GM23338 (cell line): ENCODE measurements at regions not wholly inside any gene's neighbourhood (a gene's known extent, or its start where the extent isn't known, plus 50 kb on each side); places are given as distances from the start of the nearest gene placed in this dataset.
A peak's percentile ranks its signal among the peaks of the same experiment; 100 is the strongest.

ENCODE experiments used
- ATAC-seq: fragments of 200-7000 bp; cut with Tn5 transposase; 3 replicates; pipeline ENCODE4 v1.9.1; 2020
- DNase-seq: peaks from one replicate; pipeline ENCODE4 v3.0.0-alpha.2; 2015; ENCODE audit warnings: low spot score
- H2AFZ ChIP-seq: fragments of 200-600 bp; sonication (generic); 2 replicates; pipeline ENCODE4 v1.8.0; 2016; ENCODE audit warnings: antibody characterized with exemption, mild to moderate bottlenecking, moderate library complexity
- H3F3A ChIP-seq: fragments of 200-600 bp; sonication (generic); replicated peaks from 2 replicates; pipeline ENCODE4 v1.8.0; 2017; ENCODE audit warnings: antibody characterized with exemption, mixed run types, low read depth
- H3K27ac ChIP-seq: fragments of 200-600 bp; sonication (generic); 2 replicates; pipeline ENCODE4 v1.6.1; 2016; ENCODE audit warnings: low read depth
- H3K27me3 ChIP-seq: fragments of 200-600 bp; sonication (generic); 2 replicates; pipeline ENCODE4 v1.8.0; 2016; ENCODE audit warnings: mild to moderate bottlenecking, mixed run types, moderate library complexity; ENCODE audit not compliant: insufficient read depth
- H3K36me3 ChIP-seq: fragments of 200-600 bp; sonication (generic); 2 replicates; pipeline ENCODE4 v1.8.0; 2016; ENCODE audit warnings: mild to moderate bottlenecking; ENCODE audit not compliant: insufficient read depth
- H3K4me1 ChIP-seq: fragments of 200-600 bp; sonication (generic); 2 replicates; pipeline ENCODE4 v1.8.0; 2016; ENCODE audit warnings: mild to moderate bottlenecking, moderate library complexity; ENCODE audit not compliant: insufficient read depth
- H3K4me2 ChIP-seq: fragments of 200-600 bp; sonication (generic); 2 replicates; pipeline ENCODE4 v1.7.1; 2017; ENCODE audit warnings: mixed run types
- H3K4me3 ChIP-seq: fragments of 200-600 bp; sonication (generic); 2 replicates; pipeline ENCODE4 v1.6.1; 2016; ENCODE audit warnings: mixed run types
- H3K79me2 ChIP-seq: fragments of 200-600 bp; sonication (generic); replicated peaks from 2 replicates; pipeline ENCODE4 v1.8.0; 2017; ENCODE audit warnings: mild to moderate bottlenecking; ENCODE audit not compliant: insufficient read depth
- H3K9me2 ChIP-seq: fragments of 200-600 bp; sonication (generic); 2 replicates; pipeline ENCODE4 v1.8.0; 2017; ENCODE audit not compliant: insufficient read depth
- H4K20me1 ChIP-seq: fragments of 200-600 bp; sonication (generic); replicated peaks from 2 replicates; pipeline ENCODE4 v1.8.0; 2017; ENCODE audit warnings: mild to moderate bottlenecking; ENCODE audit not compliant: insufficient read depth
- H3K27ac Mint-ChIP-seq: 2 replicates; pipeline ENCODE4 v1.8.0; 2020; ENCODE audit warnings: inconsistent platforms, mild to moderate bottlenecking, moderate library complexity, mixed read lengths
- H3K27me3 Mint-ChIP-seq: 3 replicates; pipeline ENCODE4 v1.8.0; 2022; ENCODE audit warnings: low read depth, mild to moderate bottlenecking, moderate library complexity, mixed read lengths, inconsistent platforms; ENCODE audit not compliant: insufficient read depth, poor library complexity
- H3K36me3 Mint-ChIP-seq: 3 replicates; pipeline ENCODE4 v1.8.0; 2021; ENCODE audit warnings: low read depth, mild to moderate bottlenecking, inconsistent platforms, moderate library complexity, mixed read lengths
- H3K4me1 Mint-ChIP-seq: 3 replicates; pipeline ENCODE4 v1.8.0; 2020; ENCODE audit warnings: mild to moderate bottlenecking, inconsistent platforms, mixed read lengths
- H3K4me3 Mint-ChIP-seq: 3 replicates; pipeline ENCODE4 v1.8.0; 2021; ENCODE audit warnings: moderate library complexity, mild to moderate bottlenecking, inconsistent platforms, mixed read lengths
- H3K9me3 Mint-ChIP-seq: 3 replicates; pipeline ENCODE4 v1.8.0; 2020; ENCODE audit warnings: moderate library complexity, mild to moderate bottlenecking, inconsistent platforms, mixed read lengths
- CREB1 ChIP-seq: fragments of 250-450 bp; sonication (Bioruptor Pico); IDR thresholded peaks from 2 replicates; pipeline ENCODE4 v1.5.0; 2020; ENCODE audit warnings: low read depth, mild to moderate bottlenecking, moderate library complexity
- ETS1 ChIP-seq: IDR thresholded peaks from 2 replicates; pipeline ENCODE4 v1.6.1; 2016; ENCODE audit warnings: antibody characterized with exemption
- EZH2 ChIP-seq: fragments of 200-600 bp; sonication (generic); IDR thresholded peaks from one replicate; pipeline ENCODE4 v1.8.0; 2017; ENCODE audit warnings: antibody characterized with exemption, mild to moderate bottlenecking, low read depth; ENCODE audit not compliant: unreplicated experiment
- EZH2phosphoT487 ChIP-seq: fragments of 200-600 bp; sonication (generic); IDR thresholded peaks from one replicate; pipeline ENCODE4 v1.8.1; 2018; ENCODE audit warnings: antibody characterized with exemption; ENCODE audit not compliant: unreplicated experiment
- NANOG ChIP-seq: IDR thresholded peaks from 2 replicates; pipeline ENCODE4 v1.6.1; 2016; ENCODE audit warnings: antibody characterized with exemption, borderline replicate concordance
- POLR2AphosphoS5 ChIP-seq: IDR thresholded peaks from 2 replicates; pipeline ENCODE4 v1.6.1; 2016; ENCODE audit warnings: antibody characterized with exemption, low read depth
- REST ChIP-seq: IDR thresholded peaks from one replicate; pipeline ENCODE4 v1.6.1; 2018; ENCODE audit warnings: antibody characterized with exemption; ENCODE audit not compliant: unreplicated experiment
- ZNF114 ChIP-seq: fragments of 250-450 bp; sonication (Bioruptor Pico); IDR thresholded peaks from 2 replicates; pipeline ENCODE4 v1.5.0; 2020; ENCODE audit warnings: mild to moderate bottlenecking, moderate library complexity
- ZNF331 ChIP-seq: fragments of 250-450 bp; sonication (Bioruptor Pico); IDR thresholded peaks from 2 replicates; pipeline ENCODE4 v1.5.0; 2020; ENCODE audit warnings: low read depth, mild to moderate bottlenecking, moderate library complexity
- ZNF462 ChIP-seq: fragments of 250-450 bp; sonication (Bioruptor Pico); IDR thresholded peaks from 2 replicates; pipeline ENCODE4 v1.5.0; 2020; ENCODE audit warnings: mild to moderate bottlenecking, moderate library complexity

GRCh38 chr6:1029141-1029540, 282.8 kb upstream of the FOXQ1 start (continued):
- TF ChIP-seq ETS1 = no peak
- no peak for TF ChIP-seq NANOG
- no peak for TF ChIP-seq REST

- H3K27me3 Mint-ChIP-seq = peaks cover 7% of the 10 kb centered on the region
- Histone ChIP-seq H3K27ac (no peak overlapping the region), H3F3A (no peaks in the 10 kb centered on the region), H2AFZ (0 out of 2 replicates have a peak overlapping the region, but pooled peaks have one; percentile 56), H3K4me1 (peaks cover 3% of the 10 kb centered on the region; the same call in 1 of the 2 replicates), H3K79me2 (no peaks in the 10 kb centered on the region), H3K27me3 (no peaks in the 10 kb centered on the region), H4K20me1 (no peaks in the 10 kb centered on the region), H3K36me3 (no peaks in the 10 kb centered on the region), H3K4me3 (no peak overlapping the region), H3K4me2 (no peak overlapping the region), H3K9me2 (peaks cover 9% of the 10 kb centered on the region; the same call in 1 of the 2 replicates)
- no peak overlapping the region for H3K4me3 Mint-ChIP-seq
- H3K4me1 Mint-ChIP-seq = peaks cover 35% of the 10 kb centered on the region
- no peak for DNase-seq
- peaks cover 7% of the 10 kb centered on the region; the same call in 2 of the 3 replicates for H3K9me3 Mint-ChIP-seq
- no peak for ATAC-seq
- no peak overlapping the region for H3K27ac Mint-ChIP-seq
- H3K36me3 Mint-ChIP-seq = no peaks in the 10 kb centered on the region
- no peak for TF ChIP-seq NANOG
- TF ChIP-seq REST = no peak
- TF ChIP-seq ZNF462 (CRISPR knock-in tag) = no peak
- TF ChIP-seq EZH2 = no peak
- TF ChIP-seq CREB1 (CRISPR knock-in tag) = no peak
- no peak for TF ChIP-seq EZH2phosphoT487
- TF ChIP-seq ZNF114 (CRISPR knock-in tag) = no peak
- TF ChIP-seq POLR2AphosphoS5 = no peak
- TF ChIP-seq ZNF331 (CRISPR knock-in tag) = no peak
These were observed 283.2 kb upstream of the FOXQ1 start for GRCh38 chr6:1028723-1029122.
